Keratinocyte (primary cell): ENCODE measurements at regions not wholly inside any gene's neighbourhood (a gene's known extent, or its start where the extent isn't known, plus 50 kb on each side); places are given as distances from the start of the nearest gene placed in this dataset.
"Not testable (repeated sequence)": the region's sequence is repeated elsewhere in the genome, so short reads cannot be mapped to it uniquely, and the experiment has no call there.

Experiments
- DNase-seq: peaks from one replicate; pipeline ENCODE4 v3.0.0-alpha.2; 2011; ENCODE audit warnings: low read depth, missing footprints, low spot score
- FAIRE-seq: peaks from 2 replicates; lab custom pipeline; 2011; peaks lifted over from hg19 to GRCh38; lab: Jason Lieb, UNC
- H2AFZ ChIP-seq: 2 replicates; pipeline ENCODE4 v1.6.0; 2012; ENCODE audit warnings: low read length, control low read depth, inconsistent platforms; ENCODE audit not compliant: control insufficient read depth
- H3K27ac ChIP-seq: 2 replicates; pipeline ENCODE4 v1.5.1; 2011; ENCODE audit warnings: low read length; ENCODE audit not compliant: control insufficient read depth, insufficient read depth
- H3K27me3 ChIP-seq: 3 replicates; pipeline ENCODE4 v1.6.0; 2011; ENCODE audit warnings: low read length; ENCODE audit not compliant: control insufficient read depth, insufficient read depth; ENCODE audit errors: extremely low read depth
- H3K36me3 ChIP-seq, 2 experiments: 2 replicates in 1 of 2; 3 replicates in 1 of 2; pipeline ENCODE4 v1.5.1; 2011; ENCODE audit warnings: low read length in 2 of 2, mild to moderate bottlenecking in 1 of 2; ENCODE audit not compliant: control insufficient read depth in 2 of 2, insufficient read depth in 2 of 2; ENCODE audit errors: extremely low read depth in 1 of 2
- H3K4me1 ChIP-seq: 3 replicates; pipeline ENCODE4 v1.5.1; 2011; ENCODE audit warnings: low read length; ENCODE audit not compliant: control insufficient read depth, insufficient read depth; ENCODE audit errors: extremely low read depth
- H3K4me2 ChIP-seq: 3 replicates; pipeline ENCODE4 v1.6.0; 2011; ENCODE audit warnings: low read depth, low read length; ENCODE audit not compliant: control insufficient read depth, insufficient read depth; ENCODE audit errors: extremely low read depth
- H3K4me3 ChIP-seq, 3 experiments: fragments of 200-600 bp in 1 of 3; sonication (generic) in 1 of 3; 2 replicates in 2 of 3; 3 replicates in 1 of 3; pipeline ENCODE4 v1.5.1; 2011 to 2016; ENCODE audit warnings: low read length in 3 of 3, mild to moderate bottlenecking in 3 of 3, control low read depth in 2 of 3, inconsistent platforms in 1 of 3, low read depth in 1 of 3, mixed read lengths in 1 of 3, mixed run types in 1 of 3, moderate library complexity in 1 of 3; ENCODE audit not compliant: control insufficient read depth in 2 of 3, insufficient read depth in 2 of 3; ENCODE audit errors: extremely low read depth in 1 of 3
- H3K79me2 ChIP-seq: 2 replicates; pipeline ENCODE4 v1.6.0; 2012; ENCODE audit warnings: low read length; ENCODE audit not compliant: control insufficient read depth, insufficient read depth
- H3K9ac ChIP-seq: 3 replicates; pipeline ENCODE4 v1.6.0; 2011; ENCODE audit warnings: low read length; ENCODE audit not compliant: control insufficient read depth, insufficient read depth; ENCODE audit errors: extremely low read depth
- H3K9me1 ChIP-seq: 3 replicates; pipeline ENCODE4 v1.6.0; 2011; ENCODE audit warnings: low read length; ENCODE audit not compliant: control insufficient read depth, insufficient read depth; ENCODE audit errors: extremely low read depth
- H3K9me3 ChIP-seq: 2 replicates; pipeline ENCODE4 v1.5.1; 2012; ENCODE audit warnings: low read depth, low read length; ENCODE audit not compliant: control insufficient read depth
- H4K20me1 ChIP-seq: 3 replicates; pipeline ENCODE4 v1.6.0; 2011; ENCODE audit warnings: low read length; ENCODE audit not compliant: control insufficient read depth, insufficient read depth; ENCODE audit errors: extremely low read depth
- CTCF ChIP-seq, 3 experiments: IDR thresholded peaks in 1 of 3; conservative IDR thresholded peaks in 1 of 3; optimal IDR thresholded peaks in 1 of 3; 2 replicates in 2 of 3; 3 replicates in 1 of 3; pipeline versions ENCODE3 to v1.5.1; 2011; ENCODE audit warnings: low read length in 3 of 3, mild to moderate bottlenecking in 3 of 3, moderate library complexity in 2 of 3, control low read depth in 1 of 3, inconsistent platforms in 1 of 3; ENCODE audit not compliant: insufficient read depth in 2 of 3; ENCODE audit errors: extremely low read depth in 1 of 3
- EZH2 ChIP-seq: IDR thresholded peaks from one replicate; pipeline ENCODE4 v1.6.1; 2012; ENCODE audit warnings: inconsistent platforms, mild to moderate bottlenecking, low read length, moderate library complexity
- dilution Hi-C: fragments of 300-500 bp; cut with MboI; formaldehyde crosslinking; loops from one replicate; pipeline ENCODE4 v1.7.0; 2020; ENCODE audit warnings: low sequenced_read_pairs; ENCODE audit not compliant: extremely low pct_ligation_motif_present

- Histone ChIP-seq H2AFZ (no peak overlapping the region), H3K9me3 (no peaks in the 10 kb centered on the region), H3K9ac (no peak overlapping the region), H3K4me2 (no peak overlapping the region), H3K27ac (no peak overlapping the region), H3K9me1 (no peaks in the 10 kb centered on the region), H3K79me2 (no peaks in the 10 kb centered on the region), H3K4me3 (no peak overlapping the region), H3K4me1 (no peaks in the 10 kb centered on the region), H4K20me1 (no peaks in the 10 kb centered on the region), H3K36me3 (no peaks in the 10 kb centered on the region), H3K27me3 (no peaks in the 10 kb centered on the region)
- no peak for DNase-seq
- peak; percentile 36 for FAIRE-seq
- TF ChIP-seq CTCF (optimal IDR thresholded peaks at IDR 0.05 in 1 of 3, IDR thresholded peaks at IDR 0.05 in 1 of 3, conservative IDR thresholded peaks at IDR 0.05 in 1 of 3; ENCODE audit: extremely low read depth in 1 of 3, insufficient read depth in 2 of 3, low read length in 3 of 3) (peak; percentile 49 to 70 (median 54)), EZH2 (no peak)
- dilution Hi-C loops, result no loop called here
These were observed 200.4 kb downstream of the LRRC70 start for GRCh38 chr5:62779010-62779422.

GRCh38 chr5:62778316-62779009 lies 199.8 kb downstream of the LRRC70 start:
- no peaks in the 10 kb centered on the region for H3K9me1 ChIP-seq
- no peak overlapping the region for H2AFZ ChIP-seq
- no peaks in the 10 kb centered on the region for H3K9me3 ChIP-seq
- H3K27ac ChIP-seq, result no peak overlapping the region
- H3K79me2 ChIP-seq, result no peaks in the 10 kb centered on the region
- dilution Hi-C loops, result no loop called here
- no peaks in the 10 kb centered on the region for H3K4me1 ChIP-seq
- no peaks in the 10 kb centered on the region for H3K27me3 ChIP-seq
- H3K4me2 ChIP-seq, result no peak overlapping the region
- DNase-seq (no peak), FAIRE-seq (no peak)
- H3K9ac ChIP-seq, result no peak overlapping the region
- no peaks in the 10 kb centered on the region for H4K20me1 ChIP-seq
- no peaks in the 10 kb centered on the region for H3K36me3 ChIP-seq
- H3K4me3 ChIP-seq, result no peak overlapping the region
- TF ChIP-seq CTCF (optimal IDR thresholded peaks at IDR 0.05 in 1 of 3, IDR thresholded peaks at IDR 0.05 in 1 of 3, conservative IDR thresholded peaks at IDR 0.05 in 1 of 3; ENCODE audit: extremely low read depth in 1 of 3, insufficient read depth in 2 of 3, low read length in 3 of 3), result no peak
- no peak for TF ChIP-seq EZH2

GRCh38 chr5:62777081-62777480 lies 198.5 kb downstream of the LRRC70 start:
- H4K20me1 ChIP-seq, H3K9me3 ChIP-seq, dilution Hi-C loops, H3K27me3 ChIP-seq, DNase-seq, H2AFZ ChIP-seq, H3K9ac ChIP-seq, H3K4me3 ChIP-seq, H3K4me2 ChIP-seq, FAIRE-seq, H3K9me1 ChIP-seq, H3K79me2 ChIP-seq, H3K27ac ChIP-seq, H3K36me3 ChIP-seq, H3K4me1 ChIP-seq: not testable (repeated sequence)

- H3K4me2 ChIP-seq, H3K4me3 ChIP-seq, H3K79me2 ChIP-seq, H3K9ac ChIP-seq, dilution Hi-C loops, FAIRE-seq, H2AFZ ChIP-seq, H3K4me1 ChIP-seq, H3K27ac ChIP-seq, H3K36me3 ChIP-seq, H3K9me3 ChIP-seq, H4K20me1 ChIP-seq, H3K27me3 ChIP-seq, H3K9me1 ChIP-seq, DNase-seq: not testable (repeated sequence)
These were observed 198.0 kb downstream of the LRRC70 start for GRCh38 chr5:62776592-62776991.
